ENCODE measurements at regions not wholly inside any gene's neighbourhood (a gene's known extent, or its start where the extent isn't known, plus 50 kb on each side); places are given as distances from the start of the nearest gene placed in this dataset.

DNA sequence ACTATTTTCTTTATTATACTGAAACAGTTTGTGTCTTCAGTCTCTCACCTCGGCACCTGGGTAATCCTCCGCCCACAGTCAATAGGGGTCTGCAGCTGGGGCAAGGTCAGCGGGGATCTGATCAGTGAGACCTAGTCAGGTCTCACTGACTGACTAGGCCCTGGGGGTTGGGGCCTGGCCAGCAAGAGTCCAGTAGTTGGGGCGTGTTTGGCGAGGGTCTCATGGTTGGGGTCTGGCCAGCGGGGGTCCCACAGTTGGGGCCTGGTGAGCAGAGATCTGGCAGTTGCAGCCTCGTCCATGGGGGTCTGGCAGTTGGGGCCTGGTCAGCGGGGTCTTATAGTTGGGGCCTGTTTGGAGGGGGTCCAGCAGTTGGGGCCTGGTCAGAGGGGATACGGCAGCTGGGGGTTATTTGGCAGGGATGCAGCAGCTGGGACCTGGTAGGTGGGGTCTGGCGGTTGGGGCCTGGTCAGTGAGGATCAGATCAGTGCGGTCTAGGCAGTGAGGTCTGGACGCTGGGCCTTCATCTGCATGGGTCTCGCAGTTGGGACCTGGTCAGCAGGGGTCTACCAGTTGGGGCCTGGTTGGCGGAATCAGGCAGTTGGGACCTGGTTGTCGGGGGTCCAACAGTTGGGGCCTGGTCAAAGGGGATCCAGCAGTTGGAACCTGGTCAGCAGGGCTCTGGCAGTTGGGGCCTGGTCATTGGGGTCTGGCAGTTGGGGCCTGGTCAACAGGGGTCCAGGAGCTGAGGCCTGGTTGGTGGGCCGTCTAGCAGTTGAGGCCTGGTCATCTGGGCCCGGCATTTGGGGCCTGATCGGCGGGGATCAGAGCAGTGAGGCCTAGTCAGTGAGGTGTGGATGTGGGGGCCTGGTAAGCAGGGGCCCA is 61.1 kb upstream of the TPM4 start:
- no peaks in the 10 kb centered on the region for H3K4me1 Mint-ChIP-seq (ENCODE audit: low read depth)
- H3K36me3 Mint-ChIP-seq (ENCODE audit: low read depth) = no peaks in the 10 kb centered on the region
- no peak overlapping the region for H3K27ac Mint-ChIP-seq
- TF ChIP-seq CTCF (IDR thresholded peaks at IDR 0.05) = no peak
- H3K9me3 Mint-ChIP-seq = no peaks in the 10 kb centered on the region
- ChIA-PET CTCF (no interaction called here), POLR2A (no interaction called here)
- no peak overlapping the region for H3K4me3 Mint-ChIP-seq
- no peak for ATAC-seq
- intact Hi-C loops (cut with micrococcal nuclease) = no loop called here
- no peak for DNase-seq
- no peaks in the 10 kb centered on the region for H3K27me3 Mint-ChIP-seq

DNA sequence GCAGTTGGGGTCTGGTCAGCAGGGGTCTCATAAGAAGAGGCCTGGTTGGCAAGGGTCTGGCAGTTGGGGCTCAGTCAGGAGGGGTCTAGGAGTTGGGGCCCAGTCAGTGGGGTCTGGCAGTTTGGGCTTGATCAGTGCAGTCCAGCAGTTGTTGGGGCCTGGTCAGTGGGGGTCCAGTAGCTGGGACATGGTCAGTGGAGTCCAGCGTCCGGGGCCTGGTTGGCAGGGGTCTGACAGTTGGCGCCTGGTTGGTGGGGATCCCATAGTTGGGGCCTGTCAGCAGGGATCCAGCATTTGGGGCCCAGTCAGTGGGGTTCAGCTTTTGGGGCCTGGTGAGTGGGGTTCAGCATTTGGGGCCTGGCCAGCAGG is 60.5 kb upstream of the TPM4 start:
- intact Hi-C loops (cut with micrococcal nuclease) = no loop called here
- no peak overlapping the region for H3K4me3 Mint-ChIP-seq
- no peak overlapping the region for H3K27ac Mint-ChIP-seq
- POLR2A ChIA-PET = no interaction called here
- ATAC-seq (no peak), DNase-seq (no peak)
- H3K27me3 Mint-ChIP-seq = no peaks in the 10 kb centered on the region
- no peak for TF ChIP-seq CTCF (IDR thresholded peaks at IDR 0.05)
- H3K36me3 Mint-ChIP-seq (ENCODE audit: low read depth) = no peaks in the 10 kb centered on the region
- CTCF ChIA-PET = no interaction called here
- no peaks in the 10 kb centered on the region for H3K4me1 Mint-ChIP-seq (ENCODE audit: low read depth)
- H3K9me3 Mint-ChIP-seq = no peaks in the 10 kb centered on the region

- H3K27me3 Mint-ChIP-seq = no peaks in the 10 kb centered on the region
- H3K36me3 Mint-ChIP-seq (ENCODE audit: low read depth) = no peaks in the 10 kb centered on the region
- H3K9me3 Mint-ChIP-seq = no peaks in the 10 kb centered on the region
- H3K4me3 Mint-ChIP-seq = no peak overlapping the region
- DNase-seq = no peak
- CTCF ChIA-PET = no interaction called here
- no peak for TF ChIP-seq CTCF (IDR thresholded peaks at IDR 0.05)
- intact Hi-C loops (cut with micrococcal nuclease) = no loop called here
- no peaks in the 10 kb centered on the region for H3K4me1 Mint-ChIP-seq (ENCODE audit: low read depth)
- no peak for ATAC-seq
- no peak overlapping the region for H3K27ac Mint-ChIP-seq
- POLR2A ChIA-PET = no interaction called here
Observed at GRCh38 chr19:16016226-16017137, 59.8 kb upstream of the TPM4 start.

DNA sequence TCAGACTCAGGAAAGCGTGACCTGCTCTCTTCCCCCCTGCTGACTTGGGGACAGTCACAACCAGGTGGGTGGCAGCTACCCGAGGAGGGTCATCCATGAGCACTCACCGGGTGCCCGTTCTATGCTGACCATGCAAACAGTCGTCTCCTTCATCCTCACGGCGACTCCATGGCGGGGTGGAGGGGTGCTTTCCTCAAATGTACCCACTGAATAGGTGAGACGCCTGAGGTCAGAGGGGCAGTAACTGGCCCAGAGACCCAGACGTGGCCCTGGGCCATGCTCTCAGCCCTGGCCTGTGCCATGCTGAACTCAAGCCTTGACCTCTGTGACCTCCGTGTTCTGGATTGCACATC is 59.2 kb upstream of the TPM4 start:
- H3K4me3 Mint-ChIP-seq = no peak overlapping the region
- H3K27me3 Mint-ChIP-seq = no peaks in the 10 kb centered on the region
- TF ChIP-seq CTCF (IDR thresholded peaks at IDR 0.05) = no peak
- no peaks in the 10 kb centered on the region for H3K9me3 Mint-ChIP-seq
- no peak for DNase-seq
- no peaks in the 10 kb centered on the region for H3K36me3 Mint-ChIP-seq (ENCODE audit: low read depth)
- intact Hi-C loops (cut with micrococcal nuclease) = no loop called here
- ChIA-PET CTCF (no interaction called here), POLR2A (interaction anchor here (0.6 kb wide), 1 partner anchor 1034 kb away, joined by 3 read pairs; no protein-coding TSS in a partner anchor)
- no peak overlapping the region for H3K27ac Mint-ChIP-seq
- H3K4me1 Mint-ChIP-seq (ENCODE audit: low read depth) = no peaks in the 10 kb centered on the region
- ATAC-seq = no peak
